ENCODE measurements at regions not wholly inside any gene's neighbourhood (a gene's known extent, or its start where the extent isn't known, plus 50 kb on each side); places are given as distances from the start of the nearest gene placed in this dataset.

- Histone ChIP-seq H3K27me3 (ENCODE audit: control insufficient read depth in 3 of 3, insufficient read depth in 3 of 3, low read length in 2 of 3) (no peaks in the 10 kb centered on the region), H3K9ac (ENCODE audit: insufficient read depth in 1 of 2, low read length in 2 of 2) (no peak overlapping the region), H3K4me3 (no peak overlapping the region), H3K27ac (ENCODE audit: low read depth in 1 of 2, low read length in 1 of 2) (peak overlapping the region in 1 of 2 donors; percentile 36), H3K36me3 (ENCODE audit: control insufficient read depth in 4 of 4, insufficient read depth in 4 of 4, low read length in 4 of 4) (no peaks in the 10 kb centered on the region), H3K9me3 (ENCODE audit: control insufficient read depth in 4 of 4, insufficient read depth in 3 of 4, low read length in 3 of 4) (no peaks in the 10 kb centered on the region), H3K4me1 (ENCODE audit: control insufficient read depth in 5 of 5, insufficient read depth in 5 of 5, low read length in 5 of 5) (peaks cover 1 to 18% (median 7%) of the 10 kb centered on the region in 5 donors)
- ATAC-seq (ENCODE audit: insufficient read depth, low FRiP score) (no peak), DNase-seq (no peak)
- no peak for TF ChIP-seq CTCF (IDR thresholded peaks at IDR 0.05; ENCODE audit: control extremely low read depth, extremely low read depth)
- 79 to 86% methylated on average over 10 of the region's 10 CpGs for WGBS, 2 donors
These were observed 614.7 kb downstream of the EBF1 start for GRCh38 chr5:158485047-158485446.

GRCh38 chr5:158484150-158484549, 615.6 kb downstream of the EBF1 start:
- Histone ChIP-seq H3K27ac (ENCODE audit: low read depth in 1 of 2, low read length in 1 of 2) (peak overlapping the region in 1 of 2 donors; percentile 64), H3K4me1 (ENCODE audit: control insufficient read depth in 5 of 5, insufficient read depth in 5 of 5, low read length in 5 of 5) (peaks cover 1 to 18% (median 7%) of the 10 kb centered on the region in 5 donors), H3K9ac (ENCODE audit: insufficient read depth in 1 of 2, low read length in 2 of 2) (no peak overlapping the region), H3K36me3 (ENCODE audit: control insufficient read depth in 4 of 4, insufficient read depth in 4 of 4, low read length in 4 of 4) (no peaks in the 10 kb centered on the region), H3K9me3 (ENCODE audit: control insufficient read depth in 4 of 4, insufficient read depth in 3 of 4, low read length in 3 of 4) (no peaks in the 10 kb centered on the region), H3K27me3 (ENCODE audit: control insufficient read depth in 3 of 3, insufficient read depth in 3 of 3, low read length in 2 of 3) (no peaks in the 10 kb centered on the region), H3K4me3 (no peak overlapping the region)
- peak; percentile 43 for ATAC-seq (ENCODE audit: insufficient read depth, low FRiP score)
- TF ChIP-seq CTCF (IDR thresholded peaks at IDR 0.05; ENCODE audit: control extremely low read depth, extremely low read depth): no peak
- WGBS, 2 donors: 54 to 78% methylated on average over 1 of the region's 1 CpG
- DNase-seq: no peak

- Histone ChIP-seq H3K27me3 (ENCODE audit: control insufficient read depth in 3 of 3, insufficient read depth in 3 of 3, low read length in 2 of 3) (no peaks in the 10 kb centered on the region), H3K9ac (ENCODE audit: insufficient read depth in 1 of 2, low read length in 2 of 2) (no peak overlapping the region), H3K9me3 (ENCODE audit: control insufficient read depth in 4 of 4, insufficient read depth in 3 of 4, low read length in 3 of 4) (no peaks in the 10 kb centered on the region), H3K36me3 (ENCODE audit: control insufficient read depth in 4 of 4, insufficient read depth in 4 of 4, low read length in 4 of 4) (no peaks in the 10 kb centered on the region), H3K4me3 (no peak overlapping the region), H3K27ac (ENCODE audit: low read depth in 1 of 2, low read length in 1 of 2) (no peak overlapping the region), H3K4me1 (ENCODE audit: control insufficient read depth in 5 of 5, insufficient read depth in 5 of 5, low read length in 5 of 5) (peaks cover 0 to 18% (median 7%) of the 10 kb centered on the region in 5 donors)
- TF ChIP-seq CTCF (IDR thresholded peaks at IDR 0.05; ENCODE audit: control extremely low read depth, extremely low read depth): no peak
- ATAC-seq (ENCODE audit: insufficient read depth, low FRiP score) (no peak), DNase-seq (peak in 1 of 3 donors; percentile 12)
- 40 to 64% methylated on average over 6 of the region's 6 CpGs for WGBS, 2 donors
These were observed 616.3 kb downstream of the EBF1 start for GRCh38 chr5:158483281-158483860.

- H3K4me1 ChIP-seq (ENCODE audit: control insufficient read depth in 5 of 5, insufficient read depth in 5 of 5, low read length in 5 of 5): peaks cover 0 to 18% (median 4%) of the 10 kb centered on the region in 5 donors
- no peaks in the 10 kb centered on the region for H3K9me3 ChIP-seq (ENCODE audit: control insufficient read depth in 4 of 4, insufficient read depth in 3 of 4, low read length in 3 of 4)
- H3K9ac ChIP-seq (ENCODE audit: insufficient read depth in 1 of 2, low read length in 2 of 2): no peak overlapping the region
- WGBS, 2 donors: 63 to 72% methylated on average over 2 of the region's 2 CpGs
- peak overlapping the region in 1 of 2 donors; percentile 71 for H3K27ac ChIP-seq (ENCODE audit: low read depth in 1 of 2, low read length in 1 of 2)
- TF ChIP-seq CTCF (IDR thresholded peaks at IDR 0.05; ENCODE audit: control extremely low read depth, extremely low read depth): no peak
- H3K27me3 ChIP-seq (ENCODE audit: control insufficient read depth in 3 of 3, insufficient read depth in 3 of 3, low read length in 2 of 3): no peaks in the 10 kb centered on the region
- no peaks in the 10 kb centered on the region for H3K36me3 ChIP-seq (ENCODE audit: control insufficient read depth in 4 of 4, insufficient read depth in 4 of 4, low read length in 4 of 4)
- H3K4me3 ChIP-seq: peak overlapping the region; percentile 3
- no peak for ATAC-seq (ENCODE audit: insufficient read depth, low FRiP score)
- DNase-seq: no peak
These were observed 617.6 kb downstream of the EBF1 start for GRCh38 chr5:158482125-158482524.

Data from lung (tissue), 11 donors.